Transverse colon (tissue), 3 donors: ENCODE measurements at regions not wholly inside any gene's neighbourhood (a gene's known extent, or its start where the extent isn't known, plus 50 kb on each side); places are given as distances from the start of the nearest gene placed in this dataset.

Experiments used
- EP300 ChIP-seq: sonication (generic); formaldehyde crosslinking; IDR thresholded peaks from one replicate; pipeline ENCODE4 v1.6.1; 2017; ENCODE audit warnings: antibody characterized with exemption, low read depth
- TF ChIP-seq, protein P1 (sequence below), 5 experiments: fragments of 200-600 bp in 3 of 5; fragments of 450-650 bp in 2 of 5; sonication (generic) in 3 of 5; IDR thresholded peaks; 1 replicate in 2 of 5; 2 replicates in 3 of 5; pipeline ENCODE4 v1.5.1; 2016 to 2017; ENCODE audit warnings: antibody characterized with exemption in 5 of 5, inconsistent platforms in 3 of 5, mild to moderate bottlenecking in 2 of 5, moderate library complexity in 1 of 5

DNA sequence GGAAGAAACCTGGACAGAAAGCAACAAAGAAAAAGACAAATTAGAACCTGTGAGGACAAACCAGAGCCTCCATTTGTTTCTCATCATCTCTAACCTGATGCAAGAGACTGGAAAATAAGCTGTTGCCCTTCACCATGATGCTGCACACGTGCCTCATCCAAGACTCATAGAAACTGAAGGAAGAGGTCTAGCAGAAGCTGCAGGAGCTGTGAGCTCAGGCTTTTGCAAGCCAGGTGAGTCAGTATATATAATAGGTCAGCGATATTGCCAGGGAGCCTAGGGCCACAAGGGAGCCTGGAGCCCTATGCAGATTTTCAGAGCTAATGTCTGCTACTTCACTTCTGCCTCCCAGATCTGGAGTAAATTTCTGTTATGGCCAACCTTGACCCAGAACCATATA, 163.1 kb downstream of the LNPK start:
- TF ChIP-seq, protein P1, sequence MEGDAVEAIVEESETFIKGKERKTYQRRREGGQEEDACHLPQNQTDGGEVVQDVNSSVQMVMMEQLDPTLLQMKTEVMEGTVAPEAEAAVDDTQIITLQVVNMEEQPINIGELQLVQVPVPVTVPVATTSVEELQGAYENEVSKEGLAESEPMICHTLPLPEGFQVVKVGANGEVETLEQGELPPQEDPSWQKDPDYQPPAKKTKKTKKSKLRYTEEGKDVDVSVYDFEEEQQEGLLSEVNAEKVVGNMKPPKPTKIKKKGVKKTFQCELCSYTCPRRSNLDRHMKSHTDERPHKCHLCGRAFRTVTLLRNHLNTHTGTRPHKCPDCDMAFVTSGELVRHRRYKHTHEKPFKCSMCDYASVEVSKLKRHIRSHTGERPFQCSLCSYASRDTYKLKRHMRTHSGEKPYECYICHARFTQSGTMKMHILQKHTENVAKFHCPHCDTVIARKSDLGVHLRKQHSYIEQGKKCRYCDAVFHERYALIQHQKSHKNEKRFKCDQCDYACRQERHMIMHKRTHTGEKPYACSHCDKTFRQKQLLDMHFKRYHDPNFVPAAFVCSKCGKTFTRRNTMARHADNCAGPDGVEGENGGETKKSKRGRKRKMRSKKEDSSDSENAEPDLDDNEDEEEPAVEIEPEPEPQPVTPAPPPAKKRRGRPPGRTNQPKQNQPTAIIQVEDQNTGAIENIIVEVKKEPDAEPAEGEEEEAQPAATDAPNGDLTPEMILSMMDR (IDR thresholded peaks at IDR 0.05): no peak
- TF ChIP-seq EP300: no peak
